GM18498 (cell line): ENCODE measurements at regions not wholly inside any gene's neighbourhood (a gene's known extent, or its start where the extent isn't known, plus 50 kb on each side); places are given as distances from the start of the nearest gene placed in this dataset.
"Not testable (repeated sequence)": the region's sequence is repeated elsewhere in the genome, so short reads cannot be mapped to it uniquely, and the experiment has no call there.

Experiments used
- ATAC-seq: cut with Tn5 transposase; IDR thresholded peaks from one replicate; pipeline ENCODE4 v1.9.1; 2021; ENCODE audit warnings: mild to moderate bottlenecking, moderate library complexity; ENCODE audit not compliant: unreplicated experiment

GRCh38 chr14:98924046-98924445 lies 348.0 kb downstream of the BCL11B start:
- no peak for ATAC-seq

GRCh38 chr14:98925354-98926040 lies 346.5 kb downstream of the BCL11B start:
- ATAC-seq: no peak

GRCh38 chr14:98926146-98926545 lies 345.9 kb downstream of the BCL11B start:
- no peak for ATAC-seq

GRCh38 chr14:98926801-98927200 lies 345.2 kb downstream of the BCL11B start:
- no peak for ATAC-seq

- ATAC-seq: no peak
Observed at GRCh38 chr14:98927986-98928385, 344.0 kb downstream of the BCL11B start.

GRCh38 chr14:98928418-98928817 lies 343.6 kb downstream of the BCL11B start:
- no peak for ATAC-seq

- ATAC-seq: no peak
Observed at GRCh38 chr14:98931126-98931525, 340.9 kb downstream of the BCL11B start.

GRCh38 chr14:98931911-98932310 lies 340.1 kb downstream of the BCL11B start:
- ATAC-seq: no peak

GRCh38 chr14:98932431-98933325 lies 339.3 kb downstream of the BCL11B start:
- no peak for ATAC-seq

- ATAC-seq: not testable (repeated sequence)
Observed at GRCh38 chr14:98934569-98934968, 337.4 kb downstream of the BCL11B start.

- ATAC-seq: no peak
Observed at GRCh38 chr14:98935921-98936320, 336.1 kb downstream of the BCL11B start.

GRCh38 chr14:98937021-98937420 lies 335.0 kb downstream of the BCL11B start:
- no peak for ATAC-seq

GRCh38 chr14:98937712-98938505 lies 334.1 kb downstream of the BCL11B start:
- no peak for ATAC-seq

GRCh38 chr14:98940693-98941437 lies 331.1 kb downstream of the BCL11B start:
- no peak for ATAC-seq

GRCh38 chr14:98941481-98941880 lies 330.5 kb downstream of the BCL11B start:
- no peak for ATAC-seq

- no peak for ATAC-seq
Observed at GRCh38 chr14:98943907-98944306, 328.1 kb downstream of the BCL11B start.

GRCh38 chr14:98944989-98945388 lies 327.0 kb downstream of the BCL11B start:
- no peak for ATAC-seq

GRCh38 chr14:98945611-98946570 lies 326.1 kb downstream of the BCL11B start:
- no peak for ATAC-seq

GRCh38 chr14:98946940-98947339 lies 325.1 kb downstream of the BCL11B start:
- no peak for ATAC-seq
